GM18499 (cell line): ENCODE measurements at regions not wholly inside any gene's neighbourhood (a gene's known extent, or its start where the extent isn't known, plus 50 kb on each side); places are given as distances from the start of the nearest gene placed in this dataset.
"Not testable (repeated sequence)": the region's sequence is repeated elsewhere in the genome, so short reads cannot be mapped to it uniquely, and the experiment has no call there.

Experiments
- ATAC-seq: cut with Tn5 transposase; IDR thresholded peaks from one replicate; pipeline ENCODE4 v1.9.1; 2021; ENCODE audit warnings: moderate number of reproducible peaks; ENCODE audit not compliant: insufficient read depth, unreplicated experiment

- ATAC-seq = no peak
These were observed 54.4 kb upstream of the IQCM start for GRCh38 chr4:149870008-149870407.

- no peak for ATAC-seq
These were observed 66.1 kb upstream of the IQCM start for GRCh38 chr4:149881744-149882143.

DNA sequence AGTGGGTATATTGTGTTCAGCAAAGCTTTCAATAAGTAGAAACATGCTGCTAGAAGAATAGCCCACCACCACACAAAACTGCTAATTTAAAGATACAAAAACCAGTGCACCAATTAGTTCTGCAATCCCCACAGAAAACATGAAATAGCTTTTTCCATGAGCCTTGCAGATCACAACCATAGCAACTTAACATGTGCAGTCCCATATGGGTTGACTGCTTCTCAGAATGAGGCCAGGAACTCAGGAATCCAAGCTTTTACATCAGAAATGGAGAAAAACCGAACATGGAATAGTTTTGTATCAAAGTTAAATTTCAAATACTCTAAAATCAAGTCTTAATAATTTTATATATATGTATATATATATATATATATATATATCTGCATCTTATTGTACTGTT lies 66.6 kb upstream of the IQCM start:
- ATAC-seq = no peak

DNA sequence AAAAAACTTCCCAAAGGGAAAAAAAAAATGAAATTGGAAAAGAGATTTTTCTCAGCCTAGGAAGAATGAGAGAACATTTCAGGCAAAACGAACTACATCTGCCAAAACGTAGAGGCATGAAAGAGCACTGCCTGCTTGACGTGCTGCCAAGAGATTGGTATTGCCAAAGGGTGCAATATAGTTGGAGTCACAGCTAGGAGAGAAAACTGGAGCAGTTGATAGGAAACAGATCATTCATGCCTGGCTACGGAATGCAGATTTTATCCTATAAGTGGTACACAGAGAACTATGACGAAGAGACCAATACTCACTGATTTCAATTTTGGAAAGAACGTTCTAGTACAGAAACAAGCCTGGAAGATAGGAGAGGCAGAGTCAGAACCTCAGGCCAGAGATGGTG lies 68.4 kb upstream of the IQCM start:
- ATAC-seq = no peak

DNA sequence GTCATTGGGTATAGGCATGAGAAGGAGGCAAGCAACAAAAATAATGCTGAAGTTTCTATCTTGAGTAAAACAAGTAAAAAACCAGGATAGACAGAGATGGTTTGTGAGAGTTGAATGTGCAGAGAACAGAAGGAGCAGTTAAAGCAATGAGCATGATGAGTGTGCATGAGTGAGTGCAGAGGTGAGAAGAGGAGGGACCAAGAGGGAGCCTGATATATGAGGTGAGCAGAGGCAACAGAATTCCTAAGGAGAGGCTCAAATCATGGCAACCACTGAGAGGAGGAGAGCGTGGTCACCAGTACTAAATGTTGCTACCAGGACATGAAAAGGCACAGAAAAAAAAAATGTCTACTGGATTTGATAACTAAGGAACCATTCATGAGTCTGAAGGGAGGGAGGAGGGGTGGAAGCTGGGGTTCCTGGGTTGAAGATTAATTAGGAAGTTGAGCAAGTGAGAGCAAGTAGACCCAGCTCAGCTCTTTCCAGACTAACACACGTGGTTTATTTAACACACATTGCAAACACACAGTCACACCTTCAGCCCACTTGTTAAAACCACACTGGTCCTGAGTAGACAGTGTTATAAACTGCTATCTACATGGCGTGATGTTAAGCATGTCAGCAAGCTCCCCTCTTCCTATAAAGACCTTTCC lies 69.0 kb upstream of the IQCM start:
- ATAC-seq = no peak

- no peak for ATAC-seq
These were observed 70.3 kb upstream of the IQCM start for GRCh38 chr4:149885896-149886295.

GRCh38 chr4:149886786-149887490 lies 71.3 kb upstream of the IQCM start:
- no peak for ATAC-seq

DNA sequence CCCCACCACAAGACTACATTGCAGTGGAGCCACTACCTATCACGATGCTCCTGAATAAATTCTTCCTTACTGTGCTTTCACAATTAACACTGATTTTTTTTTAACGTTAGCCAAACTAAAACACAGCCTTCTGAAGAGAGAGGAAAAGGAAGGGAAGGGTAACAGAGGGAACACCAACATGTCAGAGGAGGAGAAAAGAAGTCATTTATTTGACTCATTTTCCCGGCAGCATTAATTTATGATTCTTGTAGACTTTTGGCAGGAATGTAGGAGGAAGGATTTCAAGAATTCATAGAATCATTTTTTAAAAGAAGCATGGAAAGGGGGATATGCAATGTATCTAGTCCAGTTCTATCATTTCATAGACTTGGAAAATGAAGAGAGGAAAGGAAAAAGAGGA lies 74.3 kb upstream of the IQCM start:
- no peak for ATAC-seq

GRCh38 chr4:149890531-149890930 lies 74.9 kb upstream of the IQCM start:
- ATAC-seq = no peak

DNA sequence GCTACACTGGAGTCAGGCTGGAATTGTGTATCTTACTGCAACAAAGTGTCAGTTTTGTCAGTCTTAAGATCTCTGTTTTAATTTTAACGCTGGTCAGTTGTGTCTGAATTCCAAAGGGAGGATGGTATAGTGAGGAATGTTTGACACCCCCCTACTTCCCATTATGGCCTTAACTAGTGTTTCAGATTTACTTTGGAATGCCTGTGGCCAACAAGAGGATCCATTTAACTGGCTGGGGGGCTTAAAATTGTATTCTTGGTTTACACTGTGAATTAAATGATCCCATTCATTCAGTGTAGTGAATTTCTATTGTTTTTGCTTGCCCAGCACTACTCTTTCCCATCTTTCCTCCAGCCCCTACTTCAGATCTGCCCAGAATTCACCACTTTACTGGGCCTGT lies 75.8 kb upstream of the IQCM start:
- ATAC-seq = no peak

- no peak for ATAC-seq
These were observed 80.8 kb upstream of the IQCM start for GRCh38 chr4:149896432-149896831.

DNA sequence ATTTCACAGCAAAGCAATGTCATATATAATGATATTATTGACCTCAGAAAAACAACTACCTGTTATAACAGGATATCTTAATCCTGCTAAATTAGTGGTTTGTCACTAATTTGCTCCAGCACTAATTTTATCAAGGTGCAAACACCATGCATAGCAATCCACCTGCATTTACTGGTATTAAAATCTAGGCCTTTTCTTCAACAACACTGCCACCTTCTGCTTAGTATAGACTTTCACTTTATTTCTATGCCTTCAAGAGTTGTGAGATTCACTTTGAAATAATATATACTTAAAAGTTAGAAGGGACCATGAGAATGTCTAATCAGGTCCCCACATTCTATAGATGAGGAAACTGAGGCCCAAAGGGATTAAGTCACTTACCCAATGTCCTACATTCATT lies 82.1 kb upstream of the IQCM start:
- no peak for ATAC-seq

GRCh38 chr4:149901128-149901527 lies 85.5 kb upstream of the IQCM start:
- no peak for ATAC-seq

- ATAC-seq = no peak
These were observed 86.6 kb upstream of the IQCM start for GRCh38 chr4:149902242-149902641.

DNA sequence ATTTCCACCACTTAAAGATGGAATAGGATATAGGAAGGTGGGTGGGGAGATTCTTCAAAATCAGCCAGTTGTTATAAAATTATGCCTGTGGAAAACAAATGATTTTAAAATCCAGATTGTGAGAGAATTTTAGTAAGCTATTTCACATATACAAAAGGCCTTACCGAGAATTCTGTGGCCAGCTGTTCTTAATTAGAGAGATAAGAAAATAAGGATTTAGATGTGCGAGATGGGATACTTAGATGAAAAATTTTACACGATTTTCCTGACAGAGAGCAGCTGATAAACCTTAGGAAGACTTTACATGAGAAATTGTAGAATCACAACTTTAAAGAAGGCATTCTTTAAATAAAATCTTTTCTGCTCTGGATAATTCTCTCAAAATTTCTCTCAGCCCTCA lies 94.5 kb upstream of the IQCM start:
- ATAC-seq = no peak

GRCh38 chr4:149910604-149911350 lies 95.1 kb upstream of the IQCM start:
- no peak for ATAC-seq

DNA sequence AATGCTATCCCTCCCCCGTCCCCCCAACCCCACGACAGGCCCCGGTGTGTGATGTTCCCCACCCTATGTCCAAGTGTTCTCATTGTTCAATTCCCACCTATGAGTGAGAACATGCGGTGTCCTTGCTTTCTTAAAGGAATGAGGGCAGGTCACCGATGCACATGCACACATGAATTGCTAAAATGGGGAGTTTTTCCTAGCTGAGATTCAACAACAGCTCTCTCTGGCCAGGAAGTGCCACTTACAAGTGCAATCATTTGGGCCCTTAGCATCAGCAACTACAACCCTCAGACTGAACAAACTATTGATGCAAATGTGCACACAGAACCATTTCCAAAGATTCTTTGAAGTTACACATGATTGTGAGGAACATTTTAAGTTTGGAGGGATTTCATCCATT lies 95.7 kb upstream of the IQCM start:
- ATAC-seq = no peak

GRCh38 chr4:149912000-149912399 lies 96.4 kb upstream of the IQCM start:
- ATAC-seq = no peak

- ATAC-seq = peak; percentile 67
These were observed 98.8 kb upstream of the IQCM start for GRCh38 chr4:149914119-149915115.

DNA sequence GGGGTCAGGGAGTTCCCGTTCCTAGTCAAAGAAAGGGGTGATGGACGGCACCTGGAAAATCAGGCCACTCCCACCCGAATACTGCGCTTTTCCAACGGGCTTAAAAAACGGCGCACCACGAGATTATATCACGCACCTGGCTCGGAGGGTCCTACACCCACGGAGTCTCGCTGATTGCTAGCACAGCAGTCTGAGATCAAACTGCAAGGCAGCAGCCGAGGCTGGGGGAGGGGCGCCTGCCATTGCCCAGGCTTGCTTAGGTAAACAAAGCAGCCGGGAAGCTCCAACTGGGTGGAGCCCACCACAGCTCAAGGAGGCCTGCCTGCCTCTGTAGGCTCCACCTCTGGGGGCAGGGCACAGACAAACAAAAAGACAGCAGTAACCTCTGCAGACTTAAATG lies 100.1 kb upstream of the IQCM start:
- not testable (repeated sequence) for ATAC-seq
